ENCODE measurements at regions not wholly inside any gene's neighbourhood (a gene's known extent, or its start where the extent isn't known, plus 50 kb on each side); places are given as distances from the start of the nearest gene placed in this dataset.

DNA sequence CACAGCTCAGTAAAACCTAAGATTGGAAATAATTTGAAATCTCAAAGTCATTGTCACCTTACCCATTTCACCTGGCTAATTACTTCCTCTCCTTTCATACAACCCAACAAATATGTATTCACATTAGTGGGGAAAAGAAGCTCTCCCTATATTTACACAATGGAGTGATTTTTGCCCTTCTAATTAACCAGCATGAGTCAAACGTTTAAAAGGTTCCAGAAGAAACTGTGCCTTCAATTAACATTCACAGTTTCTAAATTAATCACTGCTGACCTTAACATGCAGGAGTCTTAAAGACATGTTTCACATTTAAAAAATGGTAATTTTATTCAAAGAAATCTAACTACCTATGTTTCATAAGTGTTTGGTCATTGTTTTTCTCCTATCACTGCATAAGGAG, 254.6 kb downstream of the CBLL2 start:
- no peaks in the 10 kb centered on the region for H3F3A ChIP-seq (ENCODE audit: insufficient read depth, low read length, poor library complexity, severe bottlenecking)
- no peak overlapping the region for H3K4me3 ChIP-seq (ENCODE audit: low read length)
- H3K4me2 ChIP-seq (ENCODE audit: low read length) = no peak overlapping the region
- H3K36me3 ChIP-seq (ENCODE audit: insufficient read depth, low read length) = no peaks in the 10 kb centered on the region
- no peak overlapping the region for H3K27ac ChIP-seq (ENCODE audit: low read length)
- TF ChIP-seq EP300 (conservative IDR thresholded peaks at IDR 0.05; ENCODE audit: poor library complexity, severe bottlenecking) = no peak
- TF ChIP-seq POLR2AphosphoS5 (IDR thresholded peaks at IDR 0.05) = no peak
- no peak for TF ChIP-seq MXI1 (conservative IDR thresholded peaks at IDR 0.05; ENCODE audit: poor library complexity, severe bottlenecking)
- no peak for TF ChIP-seq EZH2 (IDR thresholded peaks at IDR 0.05; ENCODE audit: borderline replicate concordance, insufficient read depth, low read length, poor library complexity, severe bottlenecking)
- no peaks in the 10 kb centered on the region for H3K9me2 ChIP-seq (ENCODE audit: insufficient read depth, low read length)
- H3K27me3 ChIP-seq (ENCODE audit: insufficient read depth, low read depth, low read length) = no peaks in the 10 kb centered on the region
- no peak overlapping the region for H3K9ac ChIP-seq (ENCODE audit: low read length)
- no peaks in the 10 kb centered on the region for H3K9me3 ChIP-seq (ENCODE audit: low read length)
- no peaks in the 10 kb centered on the region for H3K79me2 ChIP-seq (replicated peaks; ENCODE audit: insufficient read depth, low read length)
- H2AFZ ChIP-seq (ENCODE audit: low read depth, low read length) = no peak overlapping the region
- no peaks in the 10 kb centered on the region for H4K20me1 ChIP-seq (ENCODE audit: insufficient read depth)

DNA sequence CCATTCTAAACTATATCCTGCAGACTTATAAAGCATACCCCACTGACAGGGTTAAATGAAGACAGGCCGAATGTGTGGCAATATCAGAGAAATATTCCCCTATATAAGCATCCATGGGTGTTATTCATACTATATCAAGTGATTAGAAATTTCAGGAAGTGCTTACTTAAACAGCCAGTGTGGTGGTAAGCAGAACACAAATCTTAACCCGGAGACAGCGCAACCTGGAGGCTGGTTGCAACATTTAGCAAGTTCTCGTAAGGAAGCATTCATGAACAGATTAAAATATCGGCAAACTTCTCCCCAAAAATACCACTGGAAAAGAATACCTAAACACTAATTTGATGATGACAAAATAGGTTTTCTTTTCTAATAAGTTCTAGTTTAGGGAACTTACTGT, 261.2 kb downstream of the CBLL2 start:
- no peak overlapping the region for H3K4me2 ChIP-seq (ENCODE audit: low read length)
- no peaks in the 10 kb centered on the region for H4K20me1 ChIP-seq (ENCODE audit: insufficient read depth)
- no peaks in the 10 kb centered on the region for H3K79me2 ChIP-seq (replicated peaks; ENCODE audit: insufficient read depth, low read length)
- no peak overlapping the region for H3K27ac ChIP-seq (ENCODE audit: low read length)
- H3F3A ChIP-seq (ENCODE audit: insufficient read depth, low read length, poor library complexity, severe bottlenecking) = no peaks in the 10 kb centered on the region
- H3K4me3 ChIP-seq (ENCODE audit: low read length) = no peak overlapping the region
- no peaks in the 10 kb centered on the region for H3K9me2 ChIP-seq (ENCODE audit: insufficient read depth, low read length)
- no peaks in the 10 kb centered on the region for H3K9me3 ChIP-seq (ENCODE audit: low read length)
- no peak overlapping the region for H3K9ac ChIP-seq (ENCODE audit: low read length)
- no peaks in the 10 kb centered on the region for H3K36me3 ChIP-seq (ENCODE audit: insufficient read depth, low read length)
- no peak for TF ChIP-seq EP300 (conservative IDR thresholded peaks at IDR 0.05; ENCODE audit: poor library complexity, severe bottlenecking)
- no peak for TF ChIP-seq MXI1 (conservative IDR thresholded peaks at IDR 0.05; ENCODE audit: poor library complexity, severe bottlenecking)
- TF ChIP-seq EZH2 (IDR thresholded peaks at IDR 0.05; ENCODE audit: borderline replicate concordance, insufficient read depth, low read length, poor library complexity, severe bottlenecking) = no peak
- TF ChIP-seq SMC3 (conservative IDR thresholded peaks at IDR 0.05; ENCODE audit: poor library complexity) = no peak
- TF ChIP-seq TAF1 (IDR thresholded peaks at IDR 0.05; ENCODE audit: low read depth) = no peak
- TF ChIP-seq RAD21 (conservative IDR thresholded peaks at IDR 0.05) = no peak
- no peak for TF ChIP-seq POLR2AphosphoS5 (IDR thresholded peaks at IDR 0.05)
- no peak for TF ChIP-seq CTCF (IDR thresholded peaks at IDR 0.05; ENCODE audit: poor library complexity, severe bottlenecking)
- TF ChIP-seq REST (IDR thresholded peaks at IDR 0.05; ENCODE audit: borderline replicate concordance) = no peak
- H2AFZ ChIP-seq (ENCODE audit: low read depth, low read length) = no peak overlapping the region
- H3K27me3 ChIP-seq (ENCODE audit: insufficient read depth, low read depth, low read length) = no peaks in the 10 kb centered on the region

All from neural cell (in vitro differentiated cells).